NCI-H2081 (cell line): ENCODE measurements at regions not wholly inside any gene's neighbourhood (a gene's known extent, or its start where the extent isn't known, plus 50 kb on each side); places are given as distances from the start of the nearest gene placed in this dataset.
A peak's percentile ranks its signal among the peaks of the same experiment; 100 is the strongest.
"Not testable (repeated sequence)": the region's sequence is repeated elsewhere in the genome, so short reads cannot be mapped to it uniquely, and the experiment has no call there.

ENCODE experiments used
- DNase-seq, 2 experiments: peaks; one replicate each; lab custom pipeline; 2025; lab: John Stamatoyannopoulos, UW

DNA sequence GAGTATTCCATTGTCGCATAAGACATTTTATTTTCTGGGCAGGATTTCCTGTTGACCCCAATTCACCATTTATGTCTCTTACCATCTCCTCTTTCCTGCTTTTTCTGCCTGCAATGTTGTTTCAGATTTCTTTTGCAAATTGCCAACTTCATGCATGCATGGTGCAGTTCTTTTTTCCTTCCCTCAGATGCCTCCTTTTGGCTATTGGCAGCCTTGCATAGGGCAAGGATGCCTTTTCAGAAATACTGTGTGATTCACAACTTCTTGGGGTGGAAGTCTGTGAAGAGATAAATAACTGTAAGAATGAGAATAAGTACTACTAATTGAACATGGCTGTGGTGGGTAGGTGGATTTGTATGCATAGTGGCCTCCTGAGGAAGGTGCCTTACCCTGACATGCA lies 116.7 kb downstream of the SOX4 start:
- no peak for DNase-seq

DNA sequence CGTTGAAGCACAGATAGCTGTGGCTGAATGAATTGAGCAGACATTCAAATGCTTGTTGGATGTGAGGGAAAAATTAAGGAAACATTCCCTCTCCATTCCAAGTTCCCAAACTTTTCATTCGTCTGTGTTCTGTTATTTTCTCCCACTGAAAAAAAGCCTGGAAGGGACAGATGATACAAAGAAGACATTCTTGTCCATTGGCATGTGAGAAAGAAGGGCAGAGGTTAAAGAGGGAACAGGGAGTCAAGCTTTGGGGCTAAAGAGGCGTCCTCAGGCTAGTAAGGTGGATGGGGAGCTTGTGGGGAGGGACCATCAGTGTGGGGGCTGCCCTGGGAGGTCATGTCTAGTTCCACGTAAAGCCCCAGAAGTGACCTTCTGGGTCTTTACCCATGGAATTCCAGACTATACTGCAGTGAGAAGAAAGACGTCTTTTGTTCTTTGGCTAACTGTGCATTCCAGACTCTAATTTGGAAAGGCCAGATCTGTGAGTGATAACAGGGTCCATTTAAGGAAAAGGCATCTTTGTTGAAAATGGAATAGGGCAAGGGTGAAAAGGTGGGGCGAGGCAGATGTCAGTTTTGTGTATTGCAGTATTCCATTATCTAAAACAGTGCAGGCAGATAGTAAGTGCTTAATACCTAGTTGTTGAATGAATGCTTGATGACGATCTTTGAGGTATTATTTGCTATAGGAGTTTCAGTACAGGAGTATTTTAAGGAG lies 117.5 kb downstream of the SOX4 start:
- no peak for DNase-seq

DNA sequence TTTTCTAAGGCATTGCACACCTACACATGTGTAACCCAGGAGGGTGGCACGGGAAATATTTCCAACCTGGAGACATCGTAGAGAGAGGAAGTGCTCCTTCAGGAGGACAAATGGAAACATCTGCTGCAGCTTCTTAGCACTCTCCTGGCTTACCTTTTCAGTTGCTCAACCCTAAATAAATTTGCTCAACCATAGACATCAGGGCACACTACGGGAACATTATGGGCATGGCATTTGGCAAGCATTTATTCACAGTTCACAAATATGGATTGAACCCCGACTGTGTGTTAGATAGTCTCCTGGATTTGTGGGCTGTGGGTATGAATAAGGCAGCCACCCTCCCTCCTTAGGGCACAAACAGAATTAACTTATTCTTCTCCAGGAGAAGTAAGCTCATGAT lies 118.7 kb downstream of the SOX4 start:
- DNase-seq: no peak

DNA sequence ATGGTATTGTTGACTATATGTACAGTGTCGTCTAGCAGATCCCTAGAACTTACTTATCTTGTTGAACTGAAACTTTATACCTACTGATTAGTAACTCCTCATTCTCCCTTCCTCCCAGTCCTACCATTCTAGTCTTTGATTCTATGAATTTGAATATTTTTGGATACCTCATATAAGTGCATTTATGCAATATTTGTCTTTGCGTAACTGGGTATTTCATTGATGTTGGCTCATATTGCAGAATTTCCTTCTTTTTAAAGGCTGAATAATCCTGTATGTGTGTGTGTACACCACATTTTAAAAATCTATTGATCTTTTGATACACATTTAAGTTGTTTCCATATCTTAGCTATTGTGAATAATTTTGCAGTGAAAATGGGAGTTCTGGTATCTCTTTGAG lies 119.9 kb downstream of the SOX4 start:
- DNase-seq: no peak

DNA sequence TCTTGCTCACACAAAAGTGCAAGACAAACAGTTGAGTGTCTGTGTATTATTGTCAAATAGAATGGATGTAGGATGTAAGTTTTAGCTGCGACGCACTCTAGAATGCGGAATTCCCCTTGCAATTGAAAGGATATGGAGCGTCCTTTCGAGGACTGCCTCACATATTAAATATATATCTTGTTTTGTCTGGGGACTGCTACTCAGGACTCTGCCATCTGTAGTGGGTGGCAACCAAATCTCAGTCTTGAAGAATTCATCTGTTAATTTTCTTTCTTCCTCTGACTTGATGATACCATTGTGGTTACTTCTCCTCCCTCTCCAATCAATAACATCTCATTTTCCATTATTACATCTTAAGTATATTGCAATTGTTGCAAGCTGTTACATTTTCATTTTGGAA lies 121.6 kb downstream of the SOX4 start:
- no peak for DNase-seq

DNA sequence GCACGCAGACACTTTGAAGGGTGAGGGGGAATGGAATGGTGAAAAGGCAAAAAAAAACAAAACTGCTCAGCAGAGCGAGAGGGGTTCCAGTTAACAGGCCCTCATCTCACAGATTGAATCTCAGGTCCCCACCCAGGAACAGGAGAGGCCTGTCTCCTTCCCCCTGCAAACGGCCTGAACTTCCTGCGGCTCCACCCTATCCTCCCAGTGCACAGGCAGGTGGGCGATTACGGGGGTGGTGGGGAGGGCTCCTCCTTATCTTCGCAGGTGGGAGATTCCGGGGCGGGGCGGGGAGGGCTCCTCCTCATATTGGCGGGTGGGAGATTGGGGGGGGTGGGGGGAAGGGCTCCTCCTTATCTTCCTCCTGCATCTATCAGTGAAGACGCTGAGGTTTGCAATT lies 129.0 kb downstream of the SOX4 start:
- no peak for DNase-seq

DNA sequence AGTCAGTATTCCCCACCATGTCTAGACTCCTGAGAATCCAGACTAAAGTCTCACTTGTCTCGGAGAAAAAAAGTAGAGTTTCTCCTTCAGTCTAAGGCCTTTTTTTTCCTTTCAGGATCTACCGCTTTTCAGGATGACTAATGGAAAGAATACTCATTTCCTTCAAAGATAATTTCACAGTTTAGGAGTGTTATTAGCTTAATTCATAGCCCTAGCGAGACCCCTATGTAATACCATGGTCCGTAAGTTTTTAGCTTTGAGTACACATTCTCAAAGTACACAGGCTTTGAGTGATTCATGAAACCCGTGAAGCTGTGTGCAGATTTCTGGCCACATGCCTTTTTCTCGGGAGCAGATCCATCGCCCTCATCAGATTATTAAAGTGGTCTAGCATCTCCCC lies 133.1 kb downstream of the SOX4 start:
- DNase-seq: no peak

DNA sequence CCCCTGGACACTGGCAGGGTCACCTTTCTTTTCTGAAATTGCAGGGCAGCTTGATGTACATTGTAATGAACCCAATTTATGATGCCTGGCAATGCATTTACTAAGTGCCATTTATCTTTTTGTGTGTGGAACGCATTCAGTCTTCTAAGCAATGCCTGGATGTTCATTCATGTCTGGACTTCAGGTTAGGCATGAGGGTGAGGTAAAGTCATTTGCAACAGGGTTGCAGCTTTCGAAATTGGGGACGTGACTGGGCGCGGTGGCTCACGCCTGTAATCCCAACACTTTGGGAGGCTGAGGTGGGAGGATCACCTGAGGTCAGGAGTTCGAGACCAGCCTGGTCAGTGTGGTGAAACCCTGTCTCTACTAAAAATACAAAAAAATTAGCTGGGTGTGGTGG lies 134.6 kb downstream of the SOX4 start:
- DNase-seq: no peak

DNA sequence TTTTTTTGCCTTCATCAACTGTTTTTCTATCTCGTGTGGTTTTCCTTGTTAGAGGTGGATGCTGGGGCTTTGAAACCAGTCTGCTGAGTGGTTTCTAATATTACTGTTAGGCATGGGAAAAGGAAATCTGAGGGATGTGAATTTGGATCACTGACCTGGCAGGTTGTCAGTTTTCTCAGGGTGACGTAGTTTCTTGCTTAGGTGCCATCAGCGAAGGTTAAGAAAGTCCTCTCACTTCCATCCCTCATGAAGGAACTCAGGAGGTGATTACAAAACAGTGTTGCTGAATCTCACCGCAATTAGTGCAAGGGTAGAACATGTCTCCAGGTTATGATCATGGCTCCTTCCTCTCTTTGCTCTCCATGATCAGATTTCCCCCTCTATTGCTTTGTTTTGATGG lies 135.9 kb downstream of the SOX4 start:
- DNase-seq: no peak

DNA sequence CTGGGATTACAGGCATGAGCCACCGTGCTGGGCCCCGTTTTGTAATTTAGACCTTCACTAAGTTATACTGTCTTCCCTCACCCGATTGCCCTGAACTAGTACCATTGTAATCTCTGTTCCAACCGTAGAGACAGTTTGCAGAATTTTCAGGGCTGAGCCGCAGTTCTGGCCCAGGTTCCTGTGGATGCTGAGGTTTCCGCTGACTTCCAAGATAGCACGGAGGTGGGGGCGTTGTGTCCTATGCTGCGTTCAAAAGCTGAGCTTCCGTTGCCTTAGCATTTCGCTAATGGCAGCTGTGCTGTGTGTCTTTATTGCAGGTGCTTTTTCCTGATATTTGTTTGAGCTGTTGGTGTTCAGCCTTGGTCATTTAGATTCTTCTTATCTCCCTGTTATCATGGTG lies 137.0 kb downstream of the SOX4 start:
- DNase-seq: no peak

DNA sequence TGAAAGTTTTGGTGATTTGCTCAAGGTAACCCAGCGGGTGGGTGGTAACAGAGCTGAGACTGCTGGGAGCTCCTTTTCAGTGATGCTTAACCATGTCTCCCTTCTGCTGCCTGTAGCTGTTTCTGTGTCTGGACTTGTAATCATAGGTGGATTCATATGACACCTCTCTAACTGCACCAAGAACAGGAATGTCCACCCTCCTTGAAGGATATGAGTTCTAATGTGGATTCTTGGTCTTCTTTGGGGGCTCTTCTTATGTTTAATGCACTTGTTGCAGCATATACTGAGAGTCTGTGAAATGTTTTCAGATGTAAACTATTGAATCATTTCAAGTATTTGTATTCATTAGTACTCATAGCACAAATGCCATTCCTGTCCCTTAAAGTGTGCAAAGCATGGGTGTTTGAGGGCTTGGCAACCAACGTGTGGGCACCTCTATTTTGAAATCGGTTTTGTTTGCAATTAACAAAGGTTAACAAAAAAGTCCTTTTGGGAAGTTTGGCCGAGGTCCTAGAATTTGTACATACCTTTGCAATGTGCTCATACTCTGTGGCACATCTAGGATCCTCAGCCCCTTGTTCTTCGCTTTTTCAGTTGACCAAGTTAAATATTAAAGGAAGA lies 138.0 kb downstream of the SOX4 start:
- no peak for DNase-seq

DNA sequence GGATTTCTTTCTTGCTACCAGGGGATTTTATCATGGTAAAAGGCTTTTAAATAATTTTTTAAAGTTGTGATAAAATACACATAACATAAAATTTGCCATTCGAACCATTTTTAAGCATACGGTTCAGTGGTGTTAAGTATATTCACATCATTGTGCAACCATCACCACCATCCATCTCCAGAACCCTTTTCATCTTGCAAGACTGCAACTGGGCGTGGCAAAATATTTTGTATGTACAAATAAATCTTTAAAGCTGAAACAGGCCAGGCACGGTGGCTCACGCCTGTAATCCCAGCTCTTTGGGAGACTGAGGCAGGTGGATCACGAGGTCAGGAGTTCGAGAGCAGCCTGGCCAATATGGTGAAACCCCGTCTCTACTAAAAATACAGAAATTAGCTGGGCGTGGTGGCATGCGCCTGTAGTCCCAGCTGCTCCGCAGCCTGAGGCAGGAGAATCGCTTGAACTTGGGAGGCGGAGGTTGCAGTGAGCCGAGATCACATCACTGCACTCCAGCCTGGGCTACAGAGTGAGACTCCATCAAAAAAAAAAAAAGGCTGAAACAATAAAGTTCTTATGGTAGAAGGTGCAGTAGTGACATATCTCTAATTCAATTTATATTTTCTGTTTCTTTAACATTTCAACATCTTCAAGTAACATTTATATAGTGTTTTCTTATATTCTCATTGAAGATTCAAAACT lies 138.6 kb downstream of the SOX4 start:
- not testable (repeated sequence) for DNase-seq

DNA sequence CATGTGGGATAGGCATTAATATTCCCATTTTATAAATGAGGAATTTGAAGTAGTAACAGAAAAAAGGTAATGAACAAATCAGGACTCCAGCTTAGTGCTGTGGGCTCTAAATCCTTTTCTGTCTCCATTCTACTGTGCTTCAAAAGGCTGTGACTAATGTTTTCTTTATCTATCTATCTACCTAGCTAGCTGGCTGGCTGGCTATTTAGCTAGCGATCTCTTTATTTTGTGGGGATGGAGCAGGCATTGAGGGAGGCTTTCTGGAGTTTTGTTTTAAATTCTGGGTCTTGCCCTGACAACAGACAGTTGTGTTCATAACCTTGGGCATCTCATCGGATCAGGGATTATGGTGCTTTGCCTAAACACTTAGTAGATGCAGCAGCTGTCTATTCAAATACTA lies 139.2 kb downstream of the SOX4 start:
- no peak for DNase-seq

DNA sequence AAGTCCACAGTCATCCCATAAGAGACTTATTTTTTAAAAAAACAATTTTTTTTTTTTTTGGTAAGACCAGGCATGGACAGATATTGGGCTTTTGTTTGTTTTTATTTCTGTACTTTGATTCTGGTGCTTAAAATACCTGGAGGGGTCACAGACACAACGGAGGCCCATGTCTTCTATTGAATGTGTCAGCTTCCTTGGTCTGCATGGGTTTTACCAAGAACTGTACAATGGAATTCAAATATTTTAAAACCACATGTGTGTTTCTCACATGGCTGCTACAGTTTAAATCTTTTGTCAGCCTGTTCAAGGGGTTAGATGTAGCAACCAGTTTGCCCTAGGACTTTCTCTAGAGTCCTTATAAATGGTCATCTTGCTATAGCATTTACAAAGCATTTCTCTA lies 139.8 kb downstream of the SOX4 start:
- DNase-seq: no peak

DNA sequence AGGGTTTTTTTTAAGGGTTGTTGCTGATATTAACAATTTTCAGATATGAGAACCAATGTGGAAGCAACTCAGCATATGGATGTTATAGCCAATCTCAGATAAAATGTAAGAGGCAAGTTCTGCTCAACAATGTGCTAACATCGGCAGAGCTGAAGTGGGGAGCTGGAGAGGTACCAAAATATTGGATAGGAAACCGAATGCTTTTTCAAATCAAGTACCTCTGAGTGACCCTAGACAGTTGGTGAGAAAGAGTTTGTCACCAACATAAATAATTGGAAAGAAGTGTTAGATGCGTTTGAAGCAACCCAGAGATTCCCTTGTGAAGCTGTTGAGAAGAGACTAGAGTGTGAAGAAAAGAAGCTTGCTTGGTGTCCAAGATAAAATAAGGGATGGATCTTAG lies 140.7 kb downstream of the SOX4 start:
- no peak for DNase-seq

DNA sequence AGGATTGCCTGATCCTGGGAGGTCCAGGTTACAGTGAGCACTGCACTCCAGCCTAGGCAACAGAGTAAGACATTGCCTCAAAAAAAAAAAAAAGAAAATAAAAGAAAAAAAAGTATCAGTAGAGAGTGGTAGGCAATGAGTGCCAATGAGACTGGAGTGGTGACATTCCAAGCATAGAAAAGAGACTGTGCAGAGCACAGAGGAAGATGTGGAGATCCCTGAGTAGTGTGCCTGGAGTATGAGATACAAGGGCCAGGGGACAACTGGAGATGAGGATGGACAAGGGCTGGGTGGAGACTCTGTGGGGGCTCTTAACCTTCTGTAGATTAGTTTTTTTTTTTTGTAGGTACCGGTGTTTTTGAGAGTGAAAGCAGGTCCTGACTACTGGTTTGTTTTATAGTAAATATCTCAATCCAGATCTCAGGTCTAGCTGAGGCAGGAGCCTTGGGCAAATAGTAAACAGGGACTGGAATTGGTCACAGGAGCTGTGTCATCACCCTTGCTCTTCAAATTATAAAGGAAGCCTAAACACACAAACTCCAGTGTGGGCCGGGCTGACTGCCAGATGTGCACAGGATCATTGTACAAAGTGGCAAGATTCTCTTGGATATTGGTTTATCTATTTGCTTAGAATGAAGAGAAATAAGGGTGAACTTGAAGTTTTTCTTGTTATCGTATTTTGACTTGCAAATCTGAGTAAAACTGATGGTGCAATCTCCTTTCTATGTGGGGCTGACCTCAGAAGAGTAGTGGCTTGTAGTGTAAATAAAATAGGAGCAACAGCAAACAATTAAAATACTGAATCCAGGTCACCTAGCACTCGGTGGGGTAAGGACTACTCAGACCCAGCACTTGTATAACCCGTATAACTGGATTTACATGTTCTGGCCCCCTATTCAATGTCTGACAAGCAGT lies 144.9 kb downstream of the SOX4 start:
- DNase-seq: peak in 1 of 2 experiments; percentile 11

DNA sequence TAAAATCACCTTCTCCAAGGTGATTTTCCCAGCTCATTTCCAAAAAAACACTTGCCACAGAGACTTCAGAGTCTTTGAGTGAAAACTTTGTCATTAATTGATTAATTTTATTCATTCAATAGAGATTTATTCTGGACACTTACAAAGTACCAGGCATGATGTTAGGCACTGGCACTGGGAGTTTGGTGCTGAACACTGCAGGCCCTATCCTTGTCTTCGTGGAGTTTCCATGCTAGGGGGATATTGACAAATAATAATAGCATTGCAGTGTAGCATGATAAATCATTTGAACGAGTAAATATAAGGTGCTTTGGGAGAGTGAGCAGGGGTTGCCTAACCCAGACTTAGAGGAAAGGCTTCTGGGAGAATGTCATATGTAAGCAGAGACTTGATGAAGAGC lies 145.7 kb downstream of the SOX4 start:
- DNase-seq: no peak

DNA sequence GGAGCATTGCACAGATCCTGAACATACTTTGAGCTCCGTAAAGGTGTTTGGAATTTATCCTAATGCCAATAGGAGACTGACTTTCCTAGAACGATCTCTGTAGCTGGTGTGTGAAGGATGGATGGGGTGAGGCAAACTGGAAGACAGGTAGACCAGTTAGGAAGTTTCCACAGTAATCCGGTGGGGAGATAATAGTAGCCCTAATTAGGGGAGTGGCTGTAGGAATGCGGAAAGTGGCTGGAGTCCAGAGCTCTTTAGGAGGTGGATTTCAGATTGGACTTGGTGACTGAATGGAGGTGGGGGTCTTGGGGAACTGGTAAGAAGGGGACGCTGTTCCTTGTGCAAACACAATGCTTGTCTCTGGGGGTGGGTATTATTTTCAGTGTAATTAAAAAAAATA lies 146.3 kb downstream of the SOX4 start:
- no peak for DNase-seq

DNA sequence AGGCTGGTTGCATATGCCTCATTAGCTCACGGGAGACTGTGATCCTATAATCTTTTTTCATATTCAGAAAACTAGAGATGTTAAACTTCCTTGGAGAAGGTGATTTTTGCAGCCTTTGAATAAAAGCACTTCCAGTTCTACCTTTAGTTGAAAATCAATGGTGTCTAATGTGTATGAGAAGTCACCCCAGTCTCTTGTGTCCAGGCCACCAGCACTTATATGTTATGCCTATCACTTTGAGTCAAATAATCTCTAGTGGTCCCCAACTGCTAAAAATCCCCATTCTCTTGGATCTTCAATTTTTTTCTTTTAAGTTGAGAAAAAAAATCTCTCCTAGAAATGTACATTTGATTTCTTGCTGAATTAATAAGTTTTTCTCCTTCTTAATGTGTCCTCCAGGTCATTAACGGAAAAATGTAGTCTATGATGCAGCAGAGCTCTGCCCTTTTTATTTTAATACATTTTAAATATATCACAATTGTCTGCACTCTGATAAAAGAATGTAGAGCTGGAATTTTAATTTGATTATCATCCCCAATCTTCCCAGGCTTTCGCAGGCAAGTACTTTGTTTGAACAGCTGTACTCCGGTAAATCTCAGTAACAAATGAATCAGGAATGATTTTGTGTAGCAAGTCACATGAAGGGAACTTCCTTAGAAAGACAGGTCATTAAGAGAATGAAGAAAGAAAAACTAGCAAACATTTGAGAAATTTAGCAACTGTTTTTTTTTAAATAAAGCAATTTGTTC lies 147.0 kb downstream of the SOX4 start:
- peak in 1 of 2 experiments; percentile 45 for DNase-seq

DNA sequence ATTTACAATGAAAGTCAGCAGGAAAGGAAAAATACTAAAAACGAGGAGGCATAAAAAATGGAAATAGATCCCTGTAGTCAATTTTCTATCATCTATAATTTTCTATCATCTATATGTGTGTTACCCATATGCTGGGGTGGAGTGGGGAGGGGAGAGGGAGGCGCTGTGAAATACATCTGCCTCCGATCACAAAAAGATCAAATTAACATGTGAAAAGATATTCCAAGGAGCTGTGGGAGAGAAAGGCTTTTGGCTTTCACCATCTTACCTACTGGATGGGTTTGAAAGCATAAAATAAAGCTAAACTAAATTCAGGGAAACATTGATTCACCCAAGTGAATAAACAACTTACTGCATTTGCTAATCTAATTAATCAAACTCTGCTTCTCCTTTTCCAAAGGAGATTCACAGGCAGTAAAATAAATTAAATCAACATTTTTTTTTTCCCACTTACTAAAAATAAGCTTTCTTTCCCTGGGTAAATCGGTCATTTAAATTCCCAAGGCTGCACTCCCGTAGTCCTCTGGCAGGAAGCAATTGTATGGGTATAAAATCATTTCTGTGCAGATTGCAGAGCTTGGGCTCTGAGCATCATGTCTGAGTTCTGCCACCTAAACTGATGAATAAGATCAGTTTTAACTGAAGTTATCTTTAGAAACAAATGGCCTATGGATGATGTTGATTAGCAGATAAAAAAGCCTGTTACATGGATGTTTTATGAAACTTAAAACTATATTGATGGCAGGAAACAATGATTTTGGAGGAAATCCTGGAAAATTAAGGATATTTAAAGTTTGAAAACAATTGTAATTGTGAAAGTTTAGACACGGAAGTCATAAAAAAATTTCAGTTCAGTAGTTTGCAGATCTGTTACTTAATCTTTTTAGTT lies 147.9 kb downstream of the SOX4 start:
- DNase-seq: no peak

DNA sequence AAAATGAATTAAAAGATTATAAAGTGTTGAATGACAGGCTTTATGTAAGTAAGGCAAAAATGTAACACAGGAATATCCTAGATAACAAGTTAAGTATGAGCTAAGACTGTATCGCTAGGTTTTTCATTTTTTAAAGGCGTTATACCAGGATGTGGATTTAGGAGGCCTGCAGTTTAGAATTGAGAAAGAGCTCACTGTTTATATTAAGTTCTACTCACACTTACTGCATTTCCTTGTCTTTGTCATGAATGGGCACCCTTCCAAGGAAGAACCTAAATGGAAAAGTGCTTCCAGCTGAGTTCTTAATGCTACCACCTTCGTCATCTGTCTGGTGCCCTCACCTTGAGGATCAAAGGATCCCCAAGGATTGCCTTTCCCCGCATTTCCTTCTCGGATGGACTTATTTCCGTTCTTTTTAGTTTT lies 148.7 kb downstream of the SOX4 start:
- DNase-seq: peak in 1 of 2 experiments; percentile 21
